KOPT-K1 (cell line): ENCODE measurements at regions not wholly inside any gene's neighbourhood (a gene's known extent, or its start where the extent isn't known, plus 50 kb on each side); places are given as distances from the start of the nearest gene placed in this dataset.

Experiments
- H3K27ac ChIP-seq: fragments of 200-600 bp; sonication (generic); 2 replicates; pipeline ENCODE4 v1.5.1; 2016; ENCODE audit warnings: antibody characterized with exemption, mild to moderate bottlenecking, low read depth, low read length; ENCODE audit not compliant: poor library complexity, severe bottlenecking
- H3K36me3 ChIP-seq: fragments of 200-600 bp; sonication (generic); 2 replicates; pipeline ENCODE4 v1.5.1; 2017; ENCODE audit warnings: antibody characterized with exemption, mild to moderate bottlenecking, low read length, moderate library complexity; ENCODE audit not compliant: insufficient read depth
- H3K9me3 ChIP-seq: fragments of 200-600 bp; sonication (generic); 2 replicates; pipeline ENCODE4 v1.5.1; 2017; ENCODE audit warnings: antibody characterized with exemption, low read length, mild to moderate bottlenecking; ENCODE audit not compliant: insufficient read depth, poor library complexity, severe bottlenecking

DNA sequence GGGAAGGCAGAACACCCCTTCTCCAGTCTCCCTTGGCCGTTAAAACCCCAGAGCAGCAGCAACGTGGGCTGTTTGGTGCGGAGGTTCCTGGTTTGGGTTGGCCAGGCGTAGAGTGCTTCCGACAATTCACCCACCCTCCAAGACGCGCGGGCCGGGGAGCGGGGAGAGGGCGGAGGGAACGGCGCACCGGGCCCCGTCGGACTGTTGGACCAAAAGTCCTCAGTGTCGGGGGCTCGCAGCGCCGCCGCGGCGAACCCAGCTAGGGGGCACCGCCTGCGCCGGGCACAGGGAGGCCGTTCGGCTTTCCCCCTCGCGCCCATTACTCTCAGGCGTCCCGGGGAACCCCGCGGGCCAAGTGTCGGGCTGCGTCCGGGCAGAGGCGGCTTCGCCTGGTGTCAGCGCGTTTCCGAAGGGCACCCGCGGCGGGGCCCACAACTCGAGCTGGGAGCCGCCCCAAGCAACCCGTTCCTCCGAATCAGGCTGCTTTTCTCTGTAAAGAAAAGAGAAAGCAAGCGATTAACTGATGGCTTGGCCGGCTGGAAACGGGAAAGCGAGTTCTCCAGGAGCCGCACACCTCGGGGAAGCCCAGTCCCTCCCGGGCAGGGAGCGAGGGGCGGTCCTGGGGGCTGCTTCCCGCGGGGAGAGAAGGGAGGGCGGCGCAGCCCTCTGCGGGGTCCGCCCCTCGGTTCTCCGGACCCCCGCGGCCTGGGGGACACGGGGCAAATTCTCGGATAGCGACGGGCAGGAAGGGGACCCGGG, 145.5 kb downstream of the ERCC6L2 start:
- Histone ChIP-seq H3K27ac (no peak overlapping the region), H3K36me3 (no peaks in the 10 kb centered on the region)

GRCh38 chr9:96020300-96020791, 144.9 kb downstream of the ERCC6L2 start:
- Histone ChIP-seq H3K9me3 (no peaks in the 10 kb centered on the region), H3K27ac (no peak overlapping the region)

More for the DNA sequence above, 145.5 kb downstream of the ERCC6L2 start:
- H3K9me3 ChIP-seq, result no peaks in the 10 kb centered on the region

More at GRCh38 chr9:96020300-96020791, 144.9 kb downstream of the ERCC6L2 start:
- no peaks in the 10 kb centered on the region for H3K36me3 ChIP-seq
